WTC11 (cell line): ENCODE measurements at regions not wholly inside any gene's neighbourhood (a gene's known extent, or its start where the extent isn't known, plus 50 kb on each side); places are given as distances from the start of the nearest gene placed in this dataset.

Experiments used
- ETV6 ChIP-seq: sonication (generic); formaldehyde crosslinking; IDR thresholded peaks from 2 replicates; pipeline ENCODE4 v1.8.1; 2022; ENCODE audit warnings: mild to moderate bottlenecking, missing genetic modification reagents
- FOXP1 ChIP-seq: sonication (generic); formaldehyde crosslinking; IDR thresholded peaks from 2 replicates; pipeline ENCODE4 v1.8.0; 2022; ENCODE audit warnings: missing genetic modification reagents, mild to moderate bottlenecking, moderate library complexity, borderline replicate concordance
- JUN ChIP-seq: sonication (generic); formaldehyde crosslinking; IDR thresholded peaks from 2 replicates; pipeline ENCODE4 v1.8.0; 2023; ENCODE audit warnings: mild to moderate bottlenecking, missing genetic modification reagents
- NFATC4 ChIP-seq: fragments of 250-450 bp; sonication (Bioruptor Pico); IDR thresholded peaks from 2 replicates; pipeline ENCODE4 v1.9.0; 2021; ENCODE audit warnings: mild to moderate bottlenecking
- NR2C2 ChIP-seq: sonication (generic); formaldehyde crosslinking; IDR thresholded peaks from 2 replicates; pipeline ENCODE4 v1.8.0; 2022; ENCODE audit warnings: mild to moderate bottlenecking, missing genetic modification reagents
- ZNF416 ChIP-seq: fragments of 250-450 bp; sonication (Bioruptor Pico); IDR thresholded peaks from 2 replicates; pipeline ENCODE4 v1.9.0; 2021; ENCODE audit warnings: mild to moderate bottlenecking, inconsistent platforms
- TF ChIP-seq, protein P1 (sequence below): fragments of 200-600 bp; IDR thresholded peaks from 2 replicates; pipeline ENCODE4 v1.8.0; 2022; ENCODE audit warnings: antibody characterized with exemption
- TF ChIP-seq, protein P2 (sequence below): sonication (generic); formaldehyde crosslinking; IDR thresholded peaks from 2 replicates; pipeline ENCODE4 v1.8.1; 2023; ENCODE audit warnings: mild to moderate bottlenecking, missing genetic modification reagents, moderate library complexity
- TF ChIP-seq, protein P3 (sequence below): sonication (generic); formaldehyde crosslinking; conservative IDR thresholded peaks from 2 replicates; pipeline ENCODE4 v1.8.1; 2022; ENCODE audit warnings: mild to moderate bottlenecking, missing genetic modification reagents
- TF ChIP-seq, protein P4 (sequence below): sonication (generic); formaldehyde crosslinking; IDR thresholded peaks from 2 replicates; pipeline ENCODE4 v1.8.0; 2022; ENCODE audit warnings: mild to moderate bottlenecking, missing genetic modification reagents

DNA sequence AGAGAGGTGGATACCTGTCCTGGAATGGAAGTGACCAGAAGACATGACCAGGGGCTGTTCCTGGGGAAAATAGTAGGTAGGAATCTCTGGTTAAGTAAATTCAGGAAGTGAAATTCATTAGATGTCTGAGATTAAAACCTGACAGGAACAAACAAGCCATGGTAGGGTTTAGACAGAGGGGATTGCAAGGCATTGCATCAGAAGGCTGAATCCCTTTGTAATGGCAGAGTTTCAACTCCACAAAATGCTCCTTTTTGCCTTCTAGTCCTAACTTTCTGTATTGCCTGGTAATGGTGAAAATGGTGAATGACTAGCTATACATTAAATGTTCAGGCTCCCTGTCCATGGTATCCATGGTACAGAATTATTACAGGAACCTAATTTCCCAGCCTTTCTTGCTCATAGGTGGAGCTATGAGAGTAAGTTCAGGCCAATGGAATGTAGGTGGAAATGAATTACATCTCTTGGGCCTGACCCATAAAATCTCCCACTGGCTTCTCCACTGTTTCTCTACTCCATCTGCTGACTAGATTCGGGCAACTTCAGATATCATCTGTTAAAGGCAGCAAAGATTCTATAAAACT, 113.4 kb upstream of the CNTLN start:
- TF ChIP-seq, protein P1, sequence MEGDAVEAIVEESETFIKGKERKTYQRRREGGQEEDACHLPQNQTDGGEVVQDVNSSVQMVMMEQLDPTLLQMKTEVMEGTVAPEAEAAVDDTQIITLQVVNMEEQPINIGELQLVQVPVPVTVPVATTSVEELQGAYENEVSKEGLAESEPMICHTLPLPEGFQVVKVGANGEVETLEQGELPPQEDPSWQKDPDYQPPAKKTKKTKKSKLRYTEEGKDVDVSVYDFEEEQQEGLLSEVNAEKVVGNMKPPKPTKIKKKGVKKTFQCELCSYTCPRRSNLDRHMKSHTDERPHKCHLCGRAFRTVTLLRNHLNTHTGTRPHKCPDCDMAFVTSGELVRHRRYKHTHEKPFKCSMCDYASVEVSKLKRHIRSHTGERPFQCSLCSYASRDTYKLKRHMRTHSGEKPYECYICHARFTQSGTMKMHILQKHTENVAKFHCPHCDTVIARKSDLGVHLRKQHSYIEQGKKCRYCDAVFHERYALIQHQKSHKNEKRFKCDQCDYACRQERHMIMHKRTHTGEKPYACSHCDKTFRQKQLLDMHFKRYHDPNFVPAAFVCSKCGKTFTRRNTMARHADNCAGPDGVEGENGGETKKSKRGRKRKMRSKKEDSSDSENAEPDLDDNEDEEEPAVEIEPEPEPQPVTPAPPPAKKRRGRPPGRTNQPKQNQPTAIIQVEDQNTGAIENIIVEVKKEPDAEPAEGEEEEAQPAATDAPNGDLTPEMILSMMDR = no peak
- TF ChIP-seq, protein P2, sequence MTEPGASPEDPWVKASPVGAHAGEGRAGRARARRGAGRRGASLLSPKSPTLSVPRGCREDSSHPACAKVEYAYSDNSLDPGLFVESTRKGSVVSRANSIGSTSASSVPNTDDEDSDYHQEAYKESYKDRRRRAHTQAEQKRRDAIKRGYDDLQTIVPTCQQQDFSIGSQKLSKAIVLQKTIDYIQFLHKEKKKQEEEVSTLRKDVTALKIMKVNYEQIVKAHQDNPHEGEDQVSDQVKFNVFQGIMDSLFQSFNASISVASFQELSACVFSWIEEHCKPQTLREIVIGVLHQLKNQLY (CRISPR knock-in tag) = no peak
- TF ChIP-seq, protein P3, sequence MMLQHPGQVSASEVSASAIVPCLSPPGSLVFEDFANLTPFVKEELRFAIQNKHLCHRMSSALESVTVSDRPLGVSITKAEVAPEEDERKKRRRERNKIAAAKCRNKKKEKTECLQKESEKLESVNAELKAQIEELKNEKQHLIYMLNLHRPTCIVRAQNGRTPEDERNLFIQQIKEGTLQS (CRISPR knock-in tag) = no peak
- TF ChIP-seq FOXP1 = no peak
- TF ChIP-seq, protein P4, sequence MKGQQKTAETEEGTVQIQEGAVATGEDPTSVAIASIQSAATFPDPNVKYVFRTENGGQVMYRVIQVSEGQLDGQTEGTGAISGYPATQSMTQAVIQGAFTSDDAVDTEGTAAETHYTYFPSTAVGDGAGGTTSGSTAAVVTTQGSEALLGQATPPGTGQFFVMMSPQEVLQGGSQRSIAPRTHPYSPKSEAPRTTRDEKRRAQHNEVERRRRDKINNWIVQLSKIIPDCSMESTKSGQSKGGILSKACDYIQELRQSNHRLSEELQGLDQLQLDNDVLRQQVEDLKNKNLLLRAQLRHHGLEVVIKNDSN (CRISPR knock-in tag) = no peak
- no peak for TF ChIP-seq JUN (CRISPR knock-in tag)
- TF ChIP-seq NR2C2 (CRISPR knock-in tag) = no peak
- TF ChIP-seq ETV6 (CRISPR knock-in tag) = no peak
- no peak for TF ChIP-seq ZNF416
- TF ChIP-seq NFATC4 = no peak
